ENCODE measurements at regions not wholly inside any gene's neighbourhood (a gene's known extent, or its start where the extent isn't known, plus 50 kb on each side); places are given as distances from the start of the nearest gene placed in this dataset.
"Not testable (repeated sequence)": the region's sequence is repeated elsewhere in the genome, so short reads cannot be mapped to it uniquely, and the experiment has no call there.

GRCh38 chr9:104319198-104319597, 184.9 kb upstream of the OR13F1 start:
- no peak for TF ChIP-seq TAF1 (IDR thresholded peaks at IDR 0.05; ENCODE audit: borderline replicate concordance, low read depth, low read length)
- no peak for TF ChIP-seq POLR2A (IDR thresholded peaks at IDR 0.05; ENCODE audit: low read depth, low read length)
- TF ChIP-seq POLR2AphosphoS5 (IDR thresholded peaks at IDR 0.05; ENCODE audit: low read depth, low read length), result no peak
- no peak for DNase-seq (ENCODE audit: insufficient read length)
- FAIRE-seq, result no peak

- no peak for FAIRE-seq
- TF ChIP-seq POLR2AphosphoS5 (IDR thresholded peaks at IDR 0.05; ENCODE audit: low read depth, low read length), result no peak
- no peak for TF ChIP-seq POLR2A (IDR thresholded peaks at IDR 0.05; ENCODE audit: low read depth, low read length)
- TF ChIP-seq TAF1 (IDR thresholded peaks at IDR 0.05; ENCODE audit: borderline replicate concordance, low read depth, low read length), result no peak
- DNase-seq (ENCODE audit: insufficient read length), result no peak
These were observed 184.4 kb upstream of the OR13F1 start for GRCh38 chr9:104319685-104320084.

- TF ChIP-seq POLR2A (IDR thresholded peaks at IDR 0.05; ENCODE audit: low read depth, low read length), result no peak
- no peak for TF ChIP-seq TAF1 (IDR thresholded peaks at IDR 0.05; ENCODE audit: borderline replicate concordance, low read depth, low read length)
- no peak for TF ChIP-seq POLR2AphosphoS5 (IDR thresholded peaks at IDR 0.05; ENCODE audit: low read depth, low read length)
- FAIRE-seq, result no peak
These were observed 181.5 kb upstream of the OR13F1 start for GRCh38 chr9:104322596-104322995.

GRCh38 chr9:104323967-104324694, 179.9 kb upstream of the OR13F1 start:
- DNase-seq (ENCODE audit: insufficient read length); FAIRE-seq: not testable (repeated sequence)

More at GRCh38 chr9:104322596-104322995, 181.5 kb upstream of the OR13F1 start:
- DNase-seq (ENCODE audit: insufficient read length), result no peak

GRCh38 chr9:104326912-104327311, 177.2 kb upstream of the OR13F1 start:
- FAIRE-seq, result no peak
- no peak for DNase-seq (ENCODE audit: insufficient read length)
- TF ChIP-seq POLR2A (IDR thresholded peaks at IDR 0.05; ENCODE audit: low read depth, low read length), result no peak
- no peak for TF ChIP-seq POLR2AphosphoS5 (IDR thresholded peaks at IDR 0.05; ENCODE audit: low read depth, low read length)
- TF ChIP-seq TAF1 (IDR thresholded peaks at IDR 0.05; ENCODE audit: borderline replicate concordance, low read depth, low read length), result no peak

- DNase-seq (ENCODE audit: insufficient read length) (no peak), FAIRE-seq (no peak)
- TF ChIP-seq POLR2A (IDR thresholded peaks at IDR 0.05; ENCODE audit: low read depth, low read length), result no peak
- no peak for TF ChIP-seq POLR2AphosphoS5 (IDR thresholded peaks at IDR 0.05; ENCODE audit: low read depth, low read length)
- TF ChIP-seq TAF1 (IDR thresholded peaks at IDR 0.05; ENCODE audit: borderline replicate concordance, low read depth, low read length), result no peak
These were observed 174.8 kb upstream of the OR13F1 start for GRCh38 chr9:104329245-104329644.

GRCh38 chr9:104330841-104331240, 173.2 kb upstream of the OR13F1 start:
- TF ChIP-seq POLR2A (IDR thresholded peaks at IDR 0.05; ENCODE audit: low read depth, low read length) (no peak), TAF1 (IDR thresholded peaks at IDR 0.05; ENCODE audit: borderline replicate concordance, low read depth, low read length) (no peak), POLR2AphosphoS5 (IDR thresholded peaks at IDR 0.05; ENCODE audit: low read depth, low read length) (no peak)
- FAIRE-seq, result no peak

GRCh38 chr9:104334549-104334948, 169.5 kb upstream of the OR13F1 start:
- no peak for DNase-seq (ENCODE audit: insufficient read length)
- TF ChIP-seq POLR2A (IDR thresholded peaks at IDR 0.05; ENCODE audit: low read depth, low read length) (no peak), POLR2AphosphoS5 (IDR thresholded peaks at IDR 0.05; ENCODE audit: low read depth, low read length) (no peak), TAF1 (IDR thresholded peaks at IDR 0.05; ENCODE audit: borderline replicate concordance, low read depth, low read length) (no peak)
- FAIRE-seq, result no peak

More at GRCh38 chr9:104330841-104331240, 173.2 kb upstream of the OR13F1 start:
- no peak for DNase-seq (ENCODE audit: insufficient read length)

- no peak for TF ChIP-seq POLR2AphosphoS5 (IDR thresholded peaks at IDR 0.05; ENCODE audit: low read depth, low read length)
- no peak for TF ChIP-seq POLR2A (IDR thresholded peaks at IDR 0.05; ENCODE audit: low read depth, low read length)
- TF ChIP-seq TAF1 (IDR thresholded peaks at IDR 0.05; ENCODE audit: borderline replicate concordance, low read depth, low read length), result no peak
- DNase-seq (ENCODE audit: insufficient read length) (no peak), FAIRE-seq (no peak)
These were observed 164.4 kb upstream of the OR13F1 start for GRCh38 chr9:104339692-104340091.

GRCh38 chr9:104342552-104342951, 161.5 kb upstream of the OR13F1 start:
- DNase-seq (ENCODE audit: insufficient read length), result no peak
- TF ChIP-seq POLR2AphosphoS5 (IDR thresholded peaks at IDR 0.05; ENCODE audit: low read depth, low read length) (no peak), TAF1 (IDR thresholded peaks at IDR 0.05; ENCODE audit: borderline replicate concordance, low read depth, low read length) (no peak), POLR2A (IDR thresholded peaks at IDR 0.05; ENCODE audit: low read depth, low read length) (no peak)
- no peak for FAIRE-seq

- FAIRE-seq, result no peak
- no peak for TF ChIP-seq POLR2A (IDR thresholded peaks at IDR 0.05; ENCODE audit: low read depth, low read length)
- no peak for TF ChIP-seq POLR2AphosphoS5 (IDR thresholded peaks at IDR 0.05; ENCODE audit: low read depth, low read length)
- no peak for TF ChIP-seq TAF1 (IDR thresholded peaks at IDR 0.05; ENCODE audit: borderline replicate concordance, low read depth, low read length)
- no peak for DNase-seq (ENCODE audit: insufficient read length)
These were observed 159.0 kb upstream of the OR13F1 start for GRCh38 chr9:104345061-104345460.

- FAIRE-seq (no peak), DNase-seq (ENCODE audit: insufficient read length) (no peak)
- TF ChIP-seq POLR2AphosphoS5 (IDR thresholded peaks at IDR 0.05; ENCODE audit: low read depth, low read length) (no peak), TAF1 (IDR thresholded peaks at IDR 0.05; ENCODE audit: borderline replicate concordance, low read depth, low read length) (no peak), POLR2A (IDR thresholded peaks at IDR 0.05; ENCODE audit: low read depth, low read length) (no peak)
These were observed 153.5 kb upstream of the OR13F1 start for GRCh38 chr9:104350541-104350940.
